ENCODE measurements at regions not wholly inside any gene's neighbourhood (a gene's known extent, or its start where the extent isn't known, plus 50 kb on each side); places are given as distances from the start of the nearest gene placed in this dataset.

DNA sequence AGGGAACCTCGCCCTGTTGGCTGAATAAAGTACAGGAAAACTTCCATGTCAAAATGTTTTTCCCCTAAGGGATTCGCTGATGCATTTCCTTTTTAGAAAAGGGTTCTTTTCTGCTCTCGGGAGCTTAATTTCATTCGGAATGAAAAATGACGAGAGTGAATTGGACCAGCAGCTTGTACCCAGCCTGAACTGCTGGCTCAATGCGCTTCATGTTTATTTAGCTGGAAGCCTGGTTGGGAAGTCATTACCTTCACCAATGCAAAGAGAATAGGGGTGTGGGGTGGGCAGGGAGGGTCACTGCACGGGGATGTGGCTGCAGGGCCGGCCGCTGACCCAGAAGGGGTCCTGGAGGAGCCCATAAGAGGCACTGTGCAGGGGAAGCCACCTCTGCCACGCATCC is 207.7 kb downstream of the ENGASE start:
- no peak for TF ChIP-seq POLR2A (IDR thresholded peaks at IDR 0.05; ENCODE audit: low read length)
- no peak for TF ChIP-seq ZNF302 (CRISPR knock-in tag; IDR thresholded peaks at IDR 0.05)
- TF ChIP-seq, protein P1, sequence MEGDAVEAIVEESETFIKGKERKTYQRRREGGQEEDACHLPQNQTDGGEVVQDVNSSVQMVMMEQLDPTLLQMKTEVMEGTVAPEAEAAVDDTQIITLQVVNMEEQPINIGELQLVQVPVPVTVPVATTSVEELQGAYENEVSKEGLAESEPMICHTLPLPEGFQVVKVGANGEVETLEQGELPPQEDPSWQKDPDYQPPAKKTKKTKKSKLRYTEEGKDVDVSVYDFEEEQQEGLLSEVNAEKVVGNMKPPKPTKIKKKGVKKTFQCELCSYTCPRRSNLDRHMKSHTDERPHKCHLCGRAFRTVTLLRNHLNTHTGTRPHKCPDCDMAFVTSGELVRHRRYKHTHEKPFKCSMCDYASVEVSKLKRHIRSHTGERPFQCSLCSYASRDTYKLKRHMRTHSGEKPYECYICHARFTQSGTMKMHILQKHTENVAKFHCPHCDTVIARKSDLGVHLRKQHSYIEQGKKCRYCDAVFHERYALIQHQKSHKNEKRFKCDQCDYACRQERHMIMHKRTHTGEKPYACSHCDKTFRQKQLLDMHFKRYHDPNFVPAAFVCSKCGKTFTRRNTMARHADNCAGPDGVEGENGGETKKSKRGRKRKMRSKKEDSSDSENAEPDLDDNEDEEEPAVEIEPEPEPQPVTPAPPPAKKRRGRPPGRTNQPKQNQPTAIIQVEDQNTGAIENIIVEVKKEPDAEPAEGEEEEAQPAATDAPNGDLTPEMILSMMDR (IDR thresholded peaks at IDR 0.05): no peak
- TF ChIP-seq, protein P2, sequence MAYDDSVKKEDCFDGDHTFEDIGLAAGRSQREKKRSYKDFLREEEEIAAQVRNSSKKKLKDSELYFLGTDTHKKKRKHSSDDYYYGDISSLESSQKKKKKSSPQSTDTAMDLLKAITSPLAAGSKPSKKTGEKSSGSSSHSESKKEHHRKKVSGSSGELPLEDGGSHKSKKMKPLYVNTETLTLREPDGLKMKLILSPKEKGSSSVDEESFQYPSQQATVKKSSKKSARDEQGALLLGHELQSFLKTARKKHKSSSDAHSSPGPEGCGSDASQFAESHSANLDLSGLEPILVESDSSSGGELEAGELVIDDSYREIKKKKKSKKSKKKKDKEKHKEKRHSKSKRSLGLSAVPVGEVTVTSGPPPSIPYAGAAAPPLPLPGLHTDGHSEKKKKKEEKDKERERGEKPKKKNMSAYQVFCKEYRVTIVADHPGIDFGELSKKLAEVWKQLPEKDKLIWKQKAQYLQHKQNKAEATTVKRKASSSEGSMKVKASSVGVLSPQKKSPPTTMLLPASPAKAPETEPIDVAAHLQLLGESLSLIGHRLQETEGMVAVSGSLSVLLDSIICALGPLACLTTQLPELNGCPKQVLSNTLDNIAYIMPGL (CRISPR knock-in tag; IDR thresholded peaks at IDR 0.05; ENCODE audit: borderline replicate concordance): no peak
- TF ChIP-seq, protein P3, sequence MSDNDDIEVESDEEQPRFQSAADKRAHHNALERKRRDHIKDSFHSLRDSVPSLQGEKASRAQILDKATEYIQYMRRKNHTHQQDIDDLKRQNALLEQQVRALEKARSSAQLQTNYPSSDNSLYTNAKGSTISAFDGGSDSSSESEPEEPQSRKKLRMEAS (IDR thresholded peaks at IDR 0.05): no peak
- TF ChIP-seq, protein P4, sequence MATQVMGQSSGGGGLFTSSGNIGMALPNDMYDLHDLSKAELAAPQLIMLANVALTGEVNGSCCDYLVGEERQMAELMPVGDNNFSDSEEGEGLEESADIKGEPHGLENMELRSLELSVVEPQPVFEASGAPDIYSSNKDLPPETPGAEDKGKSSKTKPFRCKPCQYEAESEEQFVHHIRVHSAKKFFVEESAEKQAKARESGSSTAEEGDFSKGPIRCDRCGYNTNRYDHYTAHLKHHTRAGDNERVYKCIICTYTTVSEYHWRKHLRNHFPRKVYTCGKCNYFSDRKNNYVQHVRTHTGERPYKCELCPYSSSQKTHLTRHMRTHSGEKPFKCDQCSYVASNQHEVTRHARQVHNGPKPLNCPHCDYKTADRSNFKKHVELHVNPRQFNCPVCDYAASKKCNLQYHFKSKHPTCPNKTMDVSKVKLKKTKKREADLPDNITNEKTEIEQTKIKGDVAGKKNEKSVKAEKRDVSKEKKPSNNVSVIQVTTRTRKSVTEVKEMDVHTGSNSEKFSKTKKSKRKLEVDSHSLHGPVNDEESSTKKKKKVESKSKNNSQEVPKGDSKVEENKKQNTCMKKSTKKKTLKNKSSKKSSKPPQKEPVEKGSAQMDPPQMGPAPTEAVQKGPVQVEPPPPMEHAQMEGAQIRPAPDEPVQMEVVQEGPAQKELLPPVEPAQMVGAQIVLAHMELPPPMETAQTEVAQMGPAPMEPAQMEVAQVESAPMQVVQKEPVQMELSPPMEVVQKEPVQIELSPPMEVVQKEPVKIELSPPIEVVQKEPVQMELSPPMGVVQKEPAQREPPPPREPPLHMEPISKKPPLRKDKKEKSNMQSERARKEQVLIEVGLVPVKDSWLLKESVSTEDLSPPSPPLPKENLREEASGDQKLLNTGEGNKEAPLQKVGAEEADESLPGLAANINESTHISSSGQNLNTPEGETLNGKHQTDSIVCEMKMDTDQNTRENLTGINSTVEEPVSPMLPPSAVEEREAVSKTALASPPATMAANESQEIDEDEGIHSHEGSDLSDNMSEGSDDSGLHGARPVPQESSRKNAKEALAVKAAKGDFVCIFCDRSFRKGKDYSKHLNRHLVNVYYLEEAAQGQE (IDR thresholded peaks at IDR 0.05): no peak
- TF ChIP-seq RARB (CRISPR knock-in tag; IDR thresholded peaks at IDR 0.05): no peak
- no peak for TF ChIP-seq MAZ (IDR thresholded peaks at IDR 0.05; ENCODE audit: borderline replicate concordance, low read depth, low read length)
- no peak for TF ChIP-seq CEBPB (IDR thresholded peaks at IDR 0.05)
- no peak for TF ChIP-seq JUNB (IDR thresholded peaks at IDR 0.05)
- no peak for TF ChIP-seq JUN (IDR thresholded peaks at IDR 0.05)
- no peak for TF ChIP-seq MYC (IDR thresholded peaks at IDR 0.05; ENCODE audit: borderline replicate concordance, low read length)
- TF ChIP-seq, protein P5, sequence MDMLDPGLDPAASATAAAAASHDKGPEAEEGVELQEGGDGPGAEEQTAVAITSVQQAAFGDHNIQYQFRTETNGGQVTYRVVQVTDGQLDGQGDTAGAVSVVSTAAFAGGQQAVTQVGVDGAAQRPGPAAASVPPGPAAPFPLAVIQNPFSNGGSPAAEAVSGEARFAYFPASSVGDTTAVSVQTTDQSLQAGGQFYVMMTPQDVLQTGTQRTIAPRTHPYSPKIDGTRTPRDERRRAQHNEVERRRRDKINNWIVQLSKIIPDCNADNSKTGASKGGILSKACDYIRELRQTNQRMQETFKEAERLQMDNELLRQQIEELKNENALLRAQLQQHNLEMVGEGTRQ (IDR thresholded peaks at IDR 0.05): no peak
- no peak for TF ChIP-seq POLR2AphosphoS2 (conservative IDR thresholded peaks at IDR 0.05; ENCODE audit: low read length)

Data from A549 (cell line).